ENCODE measurements at regions not wholly inside any gene's neighbourhood (a gene's known extent, or its start where the extent isn't known, plus 50 kb on each side); places are given as distances from the start of the nearest gene placed in this dataset.

DNA sequence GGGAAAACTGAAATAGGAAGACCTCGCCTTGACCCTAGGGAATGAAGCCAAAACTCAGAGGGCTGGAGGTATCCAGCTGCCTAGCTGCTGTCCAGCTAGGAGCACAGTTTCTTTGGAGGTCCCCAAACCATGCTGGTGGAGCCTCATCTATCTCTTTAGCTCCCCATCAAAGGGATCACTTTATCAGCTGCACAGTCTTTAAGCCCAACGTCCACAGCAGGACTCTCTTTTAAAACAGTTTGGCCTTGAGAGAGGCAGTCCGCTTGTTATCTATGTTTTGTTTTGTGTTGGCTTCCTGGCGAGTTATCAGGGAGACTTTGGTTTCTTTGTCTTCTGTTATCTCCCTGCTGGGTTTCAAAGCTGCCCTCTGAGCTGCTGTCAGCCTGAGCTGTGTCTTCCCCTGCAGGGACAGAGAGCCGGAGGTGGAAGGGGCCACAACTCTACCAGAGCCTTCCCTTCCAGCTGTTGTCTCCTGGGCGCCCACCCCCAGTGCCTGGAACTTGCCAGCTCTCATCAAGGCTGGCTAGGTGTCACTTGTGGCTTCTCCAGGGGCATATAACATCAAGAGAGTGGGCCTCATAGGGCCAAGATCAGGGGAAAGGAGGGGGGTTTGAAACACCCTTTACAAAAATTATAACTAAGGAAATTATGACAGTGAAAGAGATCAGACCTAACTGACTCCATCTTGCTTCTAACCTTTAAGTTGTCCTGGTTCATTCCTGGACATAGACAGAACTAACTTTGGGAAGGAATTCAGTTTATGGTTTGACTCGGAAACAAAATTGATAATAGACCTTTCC lies 61.4 kb upstream of the C15orf39 start (continued):
- no peak for TF ChIP-seq MATR3 (CRISPR knock-in tag; IDR thresholded peaks at IDR 0.05)
- TF ChIP-seq KLF9 (CRISPR knock-in tag; IDR thresholded peaks at IDR 0.05; ENCODE audit: low read depth) = no peak
- no peak for TF ChIP-seq TAF15 (IDR thresholded peaks at IDR 0.05; ENCODE audit: low read depth, low read length, poor library complexity, severe bottlenecking)
- peak; percentile 79; the same call in 1 of the 2 replicates for TF ChIP-seq NKX3-1 (CRISPR knock-in tag; IDR thresholded peaks at IDR 0.05)
- peak; percentile 69; the same call in 1 of the 2 replicates for TF ChIP-seq ZSCAN31 (CRISPR knock-in tag; IDR thresholded peaks at IDR 0.05; ENCODE audit: low read depth)
- peak; percentile 66; the same call in 1 of the 2 replicates for TF ChIP-seq IRF2 (CRISPR knock-in tag; IDR thresholded peaks at IDR 0.05)
- TF ChIP-seq ZNF501 (CRISPR knock-in tag; IDR thresholded peaks at IDR 0.05) = no peak; the same call in 1 of the 2 replicates
- no peak for TF ChIP-seq MAFF (IDR thresholded peaks at IDR 0.05; ENCODE audit: low read depth, low read length)
- TF ChIP-seq RFXAP (CRISPR knock-in tag; IDR thresholded peaks at IDR 0.05; ENCODE audit: borderline replicate concordance) = peak; percentile 64; the same call in 1 of the 2 replicates
- TF ChIP-seq ZNF558 (CRISPR knock-in tag; IDR thresholded peaks at IDR 0.05; ENCODE audit: borderline replicate concordance) = no peak
- no peak for TF ChIP-seq ATF7 (IDR thresholded peaks at IDR 0.05)
- no peak; the same call in 1 of the 2 replicates for TF ChIP-seq ATF7 (CRISPR knock-in tag; IDR thresholded peaks at IDR 0.05)
- TF ChIP-seq ZNF274 (CRISPR knock-in tag; IDR thresholded peaks at IDR 0.05) = 0 out of 2 replicates have a peak, but pooled peaks have one; percentile 32
- no peak for TF ChIP-seq SCMH1 (CRISPR knock-in tag; IDR thresholded peaks at IDR 0.05; ENCODE audit: borderline replicate concordance)
- TF ChIP-seq NAIF1 (CRISPR knock-in tag; IDR thresholded peaks at IDR 0.05; ENCODE audit: borderline replicate concordance) = no peak; the same call in 1 of the 2 replicates
- no peak for TF ChIP-seq ZNF704 (CRISPR knock-in tag; IDR thresholded peaks at IDR 0.05; ENCODE audit: borderline replicate concordance)
- 0 out of 2 replicates have a peak, but pooled peaks have one; percentile 33 for TF ChIP-seq FOXK1 (CRISPR knock-in tag; IDR thresholded peaks at IDR 0.05; ENCODE audit: borderline replicate concordance, low read depth)
- TF ChIP-seq WIZ (CRISPR knock-in tag; IDR thresholded peaks at IDR 0.05) = no peak; the same call in 1 of the 2 replicates
- TF ChIP-seq SP4 (CRISPR knock-in tag; IDR thresholded peaks at IDR 0.05) = 0 out of 2 replicates have a peak, but pooled peaks have one; percentile 45
- no peak for TF ChIP-seq ZNF234 (CRISPR knock-in tag; conservative IDR thresholded peaks at IDR 0.05)
- TF ChIP-seq ZFP62 (CRISPR knock-in tag; IDR thresholded peaks at IDR 0.05) = no peak
- TF ChIP-seq ATF5 (CRISPR knock-in tag; IDR thresholded peaks at IDR 0.05; ENCODE audit: low read depth) = no peak
- no peak for TF ChIP-seq ZNF629 (CRISPR knock-in tag; conservative IDR thresholded peaks at IDR 0.05)
- no peak for TF ChIP-seq ZNF672 (CRISPR knock-in tag; IDR thresholded peaks at IDR 0.05)
- no peak for TF ChIP-seq ZNF562 (CRISPR knock-in tag; IDR thresholded peaks at IDR 0.05; ENCODE audit: borderline replicate concordance)
- TF ChIP-seq NR2F6 (IDR thresholded peaks at IDR 0.05) = peak; percentile 84
- peak; percentile 86 for TF ChIP-seq NR2F6 (CRISPR knock-in tag; IDR thresholded peaks at IDR 0.05)
- no peak for TF ChIP-seq ZNF468 (CRISPR knock-in tag; IDR thresholded peaks at IDR 0.05)
- TF ChIP-seq, protein P1, sequence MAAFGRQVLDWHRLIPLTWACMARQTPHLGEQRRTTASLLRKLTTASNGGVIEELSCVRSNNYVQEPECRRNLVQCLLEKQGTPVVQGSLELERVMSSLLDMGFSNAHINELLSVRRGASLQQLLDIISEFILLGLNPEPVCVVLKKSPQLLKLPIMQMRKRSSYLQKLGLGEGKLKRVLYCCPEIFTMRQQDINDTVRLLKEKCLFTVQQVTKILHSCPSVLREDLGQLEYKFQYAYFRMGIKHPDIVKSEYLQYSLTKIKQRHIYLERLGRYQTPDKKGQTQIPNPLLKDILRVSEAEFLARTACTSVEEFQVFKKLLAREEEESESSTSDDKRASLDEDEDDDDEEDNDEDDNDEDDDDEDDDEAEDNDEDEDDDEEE (CRISPR knock-in tag; IDR thresholded peaks at IDR 0.05) = no peak
- TF ChIP-seq MAZ (IDR thresholded peaks at IDR 0.05; ENCODE audit: borderline replicate concordance, low read depth, low read length) = no peak
- 0 out of 2 replicates have a peak, but pooled peaks have one; percentile 37 for TF ChIP-seq MAZ (CRISPR knock-in tag; IDR thresholded peaks at IDR 0.05; ENCODE audit: low read depth)

Data from HepG2 (cell line).